Medulla oblongata (tissue), 1 donor: ENCODE measurements at regions not wholly inside any gene's neighbourhood (a gene's known extent, or its start where the extent isn't known, plus 50 kb on each side); places are given as distances from the start of the nearest gene placed in this dataset.
"Not testable (repeated sequence)": the region's sequence is repeated elsewhere in the genome, so short reads cannot be mapped to it uniquely, and the experiment has no call there.

Experiments used
- DNase-seq: peaks from one replicate; pipeline ENCODE4 v3.0.0-alpha.2; 2015; ENCODE audit errors: extremely low spot score

GRCh38 chr2:122780251-122780650 lies 1024.8 kb downstream of the TSN start:
- DNase-seq, result no peak

GRCh38 chr2:122794100-122794499 lies 1038.6 kb downstream of the TSN start:
- no peak for DNase-seq

GRCh38 chr2:122795763-122796162 lies 1040.3 kb downstream of the TSN start:
- DNase-seq, result no peak

- no peak for DNase-seq
These were observed 1043.9 kb downstream of the TSN start for GRCh38 chr2:122799391-122799790.

- no peak for DNase-seq
These were observed 1045.3 kb downstream of the TSN start for GRCh38 chr2:122800781-122801180.

GRCh38 chr2:122804494-122804893 lies 1049.0 kb downstream of the TSN start:
- no peak for DNase-seq

- DNase-seq, result no peak
These were observed 1049.9 kb downstream of the TSN start for GRCh38 chr2:122805346-122805745.

GRCh38 chr2:122808286-122808969 lies 1053.0 kb downstream of the TSN start:
- DNase-seq, result no peak

- not testable (repeated sequence) for DNase-seq
These were observed 1056.8 kb downstream of the TSN start for GRCh38 chr2:122812214-122812613.

- no peak for DNase-seq
These were observed 1059.7 kb downstream of the TSN start for GRCh38 chr2:122815120-122815519.

- no peak for DNase-seq
These were observed 1061.4 kb downstream of the TSN start for GRCh38 chr2:122816803-122817202.

- DNase-seq, result no peak
These were observed 1066.9 kb downstream of the TSN start for GRCh38 chr2:122822319-122822718.

- no peak for DNase-seq
These were observed 1074.7 kb downstream of the TSN start for GRCh38 chr2:122830157-122830556.

GRCh38 chr2:122831649-122832048 lies 1076.2 kb downstream of the TSN start:
- no peak for DNase-seq

- DNase-seq, result no peak
These were observed 1088.1 kb downstream of the TSN start for GRCh38 chr2:122843503-122843902.

GRCh38 chr2:122851161-122851560 lies 1095.7 kb downstream of the TSN start:
- DNase-seq, result no peak

GRCh38 chr2:122851972-122852531 lies 1096.6 kb downstream of the TSN start:
- DNase-seq, result no peak

GRCh38 chr2:122856696-122857095 lies 1101.2 kb downstream of the TSN start:
- DNase-seq, result no peak

- DNase-seq, result no peak
These were observed 1102.7 kb downstream of the TSN start for GRCh38 chr2:122858075-122858702.

GRCh38 chr2:122858813-122859212 lies 1103.4 kb downstream of the TSN start:
- no peak for DNase-seq

- DNase-seq, result no peak
These were observed 1103.8 kb downstream of the TSN start for GRCh38 chr2:122859260-122859659.

- DNase-seq, result no peak
These were observed 1108.1 kb downstream of the TSN start for GRCh38 chr2:122863532-122863931.

- no peak for DNase-seq
These were observed 1109.3 kb downstream of the TSN start for GRCh38 chr2:122864728-122865127.
